ENCODE measurements at regions not wholly inside any gene's neighbourhood (a gene's known extent, or its start where the extent isn't known, plus 50 kb on each side); places are given as distances from the start of the nearest gene placed in this dataset.

GRCh38 chr1:94314222-94314858 is 77.0 kb upstream of the ARHGAP29 start:
- Histone ChIP-seq H3K36me3 (no peaks in the 10 kb centered on the region), H3K4me3 (no peak overlapping the region), H3K9me3 (no peaks in the 10 kb centered on the region), H3K27me3 (no peaks in the 10 kb centered on the region), H3K4me1 (peaks cover 0 to 7% (median 0%) of the 10 kb centered on the region in 4 donors), H3K27ac (no peak overlapping the region)
- no peak for DNase-seq
- TF ChIP-seq CTCF (IDR thresholded peaks at IDR 0.05) (no peak), POLR2A (IDR thresholded peaks at IDR 0.05) (no peak)

- TF ChIP-seq CTCF (IDR thresholded peaks at IDR 0.05) (no peak), POLR2A (IDR thresholded peaks at IDR 0.05) (no peak)
- H3K9me3 ChIP-seq: no peaks in the 10 kb centered on the region
- DNase-seq: no peak
- peaks cover 0 to 7% (median 0%) of the 10 kb centered on the region in 4 donors for H3K4me1 ChIP-seq
- no peak overlapping the region for H3K4me3 ChIP-seq
- H3K27me3 ChIP-seq: no peaks in the 10 kb centered on the region
- H3K27ac ChIP-seq: peak overlapping the region in 1 of 4 donors; percentile 32
- no peaks in the 10 kb centered on the region for H3K36me3 ChIP-seq
Observed at GRCh38 chr1:94310570-94311270, 73.3 kb upstream of the ARHGAP29 start.

- Histone ChIP-seq H3K4me1 (peaks cover 0 to 7% (median 0%) of the 10 kb centered on the region in 4 donors), H3K36me3 (no peaks in the 10 kb centered on the region), H3K9me3 (no peaks in the 10 kb centered on the region), H3K4me3 (no peak overlapping the region), H3K27ac (peak overlapping the region in 1 of 4 donors; percentile 32), H3K27me3 (no peaks in the 10 kb centered on the region)
- DNase-seq: no peak
- TF ChIP-seq CTCF (IDR thresholded peaks at IDR 0.05) (no peak), POLR2A (IDR thresholded peaks at IDR 0.05) (no peak)
Observed at GRCh38 chr1:94309829-94310569, 72.6 kb upstream of the ARHGAP29 start.

- DNase-seq: no peak
- H3K27ac ChIP-seq: no peak overlapping the region
- TF ChIP-seq POLR2A (IDR thresholded peaks at IDR 0.05) (no peak), CTCF (IDR thresholded peaks at IDR 0.05) (no peak)
- H3K27me3 ChIP-seq: no peaks in the 10 kb centered on the region
- peaks cover 0 to under 1% (median 0%) of the 10 kb centered on the region in 4 donors for H3K4me1 ChIP-seq
- no peaks in the 10 kb centered on the region for H3K36me3 ChIP-seq
- H3K9me3 ChIP-seq: no peaks in the 10 kb centered on the region
- H3K4me3 ChIP-seq: no peak overlapping the region
Observed at GRCh38 chr1:94309216-94309615, 71.8 kb upstream of the ARHGAP29 start.

GRCh38 chr1:94306521-94306920 is 69.1 kb upstream of the ARHGAP29 start:
- Histone ChIP-seq H3K27me3 (no peaks in the 10 kb centered on the region), H3K9me3 (peaks cover 0 to 4% (median 0%) of the 10 kb centered on the region in 4 donors), H3K27ac (no peak overlapping the region), H3K36me3 (no peaks in the 10 kb centered on the region), H3K4me1 (no peaks in the 10 kb centered on the region), H3K4me3 (no peak overlapping the region)
- no peak for TF ChIP-seq CTCF (IDR thresholded peaks at IDR 0.05)
- TF ChIP-seq POLR2A (IDR thresholded peaks at IDR 0.05): no peak
- no peak for DNase-seq
